GM19438 (cell line): ENCODE measurements at regions not wholly inside any gene's neighbourhood (a gene's known extent, or its start where the extent isn't known, plus 50 kb on each side); places are given as distances from the start of the nearest gene placed in this dataset.

Source experiments
- ATAC-seq: cut with Tn5 transposase; IDR thresholded peaks from one replicate; pipeline ENCODE4 v1.9.1; 2021; ENCODE audit warnings: low read depth; ENCODE audit not compliant: unreplicated experiment

DNA sequence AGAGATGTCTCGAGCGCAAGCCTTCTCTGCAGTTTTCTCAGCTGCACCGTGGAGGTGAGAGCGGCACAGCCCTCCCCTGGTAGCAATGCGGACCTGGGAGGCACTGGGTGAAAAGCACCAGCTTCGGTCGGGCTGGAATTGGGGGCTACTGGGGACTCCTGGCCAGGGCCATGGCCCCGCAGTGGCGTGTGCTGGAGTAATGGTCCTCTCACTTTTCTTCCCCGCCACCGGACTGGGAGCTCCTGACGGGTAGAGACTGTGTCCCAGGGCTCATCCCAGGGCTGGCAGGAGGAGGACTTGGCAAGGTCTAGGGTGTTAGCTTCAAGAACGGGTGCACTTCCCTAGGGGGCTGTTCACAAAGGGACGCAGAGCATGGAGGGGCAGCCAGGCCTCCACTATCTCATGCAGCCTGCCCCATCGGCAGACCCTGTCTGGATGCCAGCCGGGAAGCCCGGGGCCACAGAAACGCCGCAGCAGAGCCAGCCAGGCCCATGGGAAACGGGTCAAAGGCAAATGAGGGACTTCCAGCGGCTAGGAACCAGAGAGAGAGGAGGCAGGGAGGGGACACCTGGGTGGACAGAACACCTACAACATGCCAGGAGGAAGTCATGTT is 92.6 kb upstream of the MVB12B start:
- ATAC-seq = no peak

GRCh38 chr9:126234681-126235335 is 91.8 kb upstream of the MVB12B start:
- no peak for ATAC-seq

GRCh38 chr9:126235336-126236243 is 91.0 kb upstream of the MVB12B start:
- no peak for ATAC-seq

- ATAC-seq = no peak
Observed at GRCh38 chr9:126236273-126236672, 90.4 kb upstream of the MVB12B start.

- no peak for ATAC-seq
Observed at GRCh38 chr9:126238415-126238814, 88.2 kb upstream of the MVB12B start.

DNA sequence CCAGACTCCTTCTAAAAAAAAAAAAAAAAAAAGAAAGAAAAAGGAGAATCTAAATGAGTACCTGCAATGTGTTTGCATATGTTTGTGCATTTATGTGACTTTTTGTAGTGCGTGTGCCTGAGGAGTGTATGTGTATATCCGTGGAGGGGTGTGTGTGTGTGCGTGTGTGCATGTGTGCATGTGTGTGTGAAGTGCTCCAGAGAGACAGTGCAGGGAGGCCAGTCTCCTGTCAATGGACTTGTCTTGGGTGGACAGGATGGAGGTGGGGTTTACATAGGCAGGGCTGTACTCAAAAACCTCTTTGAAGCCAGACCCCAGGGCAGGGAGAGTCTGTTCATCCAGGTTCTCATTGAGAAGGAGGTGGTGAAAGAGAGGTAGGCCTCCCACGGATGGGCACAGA is 87.1 kb upstream of the MVB12B start:
- no peak for ATAC-seq

DNA sequence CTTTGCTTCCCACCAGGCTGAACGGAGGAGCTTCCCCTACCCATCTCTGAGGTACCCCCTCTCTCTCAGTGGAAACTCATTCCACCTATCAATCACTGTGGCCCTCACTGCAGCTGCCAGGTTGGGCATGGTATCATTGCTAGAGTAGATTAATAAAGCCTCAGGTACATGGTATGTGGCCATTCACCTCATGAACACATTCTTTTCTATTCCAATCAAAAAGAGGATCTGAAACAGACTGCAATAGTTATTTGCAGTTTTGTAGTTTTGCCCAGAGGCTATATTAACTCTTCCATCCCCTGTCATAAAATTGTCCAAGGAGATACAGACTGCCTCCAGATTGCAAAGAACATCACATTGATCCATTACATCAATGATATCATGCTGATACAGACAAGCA is 85.8 kb upstream of the MVB12B start:
- no peak for ATAC-seq

DNA sequence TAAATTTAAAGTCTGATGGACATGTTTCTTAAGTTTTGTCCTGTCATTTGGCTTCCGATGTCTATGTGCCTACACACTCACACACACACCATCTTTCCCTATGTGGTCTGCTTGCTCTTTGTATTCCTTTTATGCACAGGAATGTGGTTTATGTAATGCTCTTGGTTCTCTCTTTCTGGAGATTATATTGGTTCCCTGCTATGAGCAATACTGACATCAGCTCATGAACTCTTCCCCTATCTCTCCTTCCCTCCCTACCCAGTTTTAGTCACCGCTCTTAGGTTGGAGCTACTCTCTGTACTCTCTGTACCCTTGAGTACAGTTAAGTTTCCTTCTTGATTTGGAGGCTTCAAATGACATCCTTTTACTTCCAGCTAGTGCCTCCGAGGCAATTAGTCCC is 77.9 kb upstream of the MVB12B start:
- ATAC-seq = no peak

DNA sequence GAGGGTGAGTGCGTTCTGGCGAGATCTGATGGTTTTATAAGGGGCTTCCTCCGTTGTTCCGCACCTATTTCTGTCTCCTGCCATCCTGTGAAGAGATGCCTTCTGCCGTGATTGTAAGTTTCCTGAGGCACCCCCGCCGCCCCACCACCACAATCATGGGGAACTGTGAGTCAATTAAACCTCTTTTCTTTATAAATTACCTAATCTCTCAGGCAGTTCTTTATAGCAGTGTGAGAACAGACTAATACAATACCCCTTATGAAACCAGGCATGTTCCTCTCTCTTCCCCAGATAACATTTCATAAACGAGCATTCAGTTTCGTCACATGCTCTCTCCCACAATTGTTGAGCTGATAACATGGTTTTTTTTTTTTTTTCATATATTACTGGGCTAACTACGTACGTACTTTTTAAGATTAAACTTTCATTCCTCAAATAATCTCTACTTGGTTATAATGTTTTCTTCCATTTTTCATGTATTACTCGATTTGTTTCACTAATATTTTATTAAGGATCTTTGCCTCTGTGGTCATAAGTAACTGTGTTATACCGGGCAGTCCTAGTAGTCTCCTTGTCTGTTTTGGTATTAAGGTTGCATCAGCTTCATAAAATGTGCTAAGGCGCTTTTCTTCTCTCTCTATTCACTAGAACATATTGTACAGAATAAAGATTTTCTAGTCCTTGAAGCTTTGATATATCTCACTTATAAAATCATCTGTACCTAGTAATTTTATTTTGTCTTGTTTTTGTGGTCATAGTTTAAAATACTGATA is 64.9 kb upstream of the MVB12B start:
- ATAC-seq = no peak

DNA sequence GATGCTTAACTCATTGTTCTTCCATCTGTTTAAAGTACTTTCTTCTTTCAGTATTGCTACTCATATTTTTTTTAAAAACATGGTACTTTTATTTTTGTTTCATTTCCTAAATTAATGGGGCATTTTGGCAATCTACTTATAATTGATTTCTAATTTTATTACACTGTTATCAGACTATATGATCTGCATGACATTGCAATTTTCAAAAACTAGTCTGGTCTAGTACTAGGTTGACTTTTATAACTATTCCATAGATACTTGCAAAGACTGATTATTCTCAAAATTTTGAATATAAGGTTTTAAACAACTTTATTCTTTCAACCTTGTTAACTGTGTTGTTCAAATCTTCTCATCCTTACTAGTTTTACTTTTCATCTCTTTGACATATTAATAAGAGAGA is 63.9 kb upstream of the MVB12B start:
- ATAC-seq = no peak

DNA sequence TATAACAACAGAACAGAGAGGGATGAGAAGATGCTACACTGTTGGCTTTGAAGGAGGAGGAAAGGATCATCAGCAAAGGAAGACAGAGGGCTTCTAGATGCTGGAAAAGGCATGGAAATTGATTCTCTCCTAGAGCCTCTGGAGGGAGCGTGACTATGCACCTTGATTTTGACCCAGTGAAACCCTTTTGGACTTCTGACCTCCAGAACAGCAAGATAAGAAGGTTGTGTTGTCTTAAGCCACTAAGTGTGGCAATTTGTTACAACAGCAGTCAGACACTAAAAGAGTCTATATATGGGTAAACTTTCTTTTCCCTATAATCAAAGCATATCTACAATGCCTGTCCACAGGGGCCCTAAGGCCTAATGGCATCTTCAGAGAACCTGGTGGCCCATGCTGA is 56.1 kb upstream of the MVB12B start:
- ATAC-seq = no peak

DNA sequence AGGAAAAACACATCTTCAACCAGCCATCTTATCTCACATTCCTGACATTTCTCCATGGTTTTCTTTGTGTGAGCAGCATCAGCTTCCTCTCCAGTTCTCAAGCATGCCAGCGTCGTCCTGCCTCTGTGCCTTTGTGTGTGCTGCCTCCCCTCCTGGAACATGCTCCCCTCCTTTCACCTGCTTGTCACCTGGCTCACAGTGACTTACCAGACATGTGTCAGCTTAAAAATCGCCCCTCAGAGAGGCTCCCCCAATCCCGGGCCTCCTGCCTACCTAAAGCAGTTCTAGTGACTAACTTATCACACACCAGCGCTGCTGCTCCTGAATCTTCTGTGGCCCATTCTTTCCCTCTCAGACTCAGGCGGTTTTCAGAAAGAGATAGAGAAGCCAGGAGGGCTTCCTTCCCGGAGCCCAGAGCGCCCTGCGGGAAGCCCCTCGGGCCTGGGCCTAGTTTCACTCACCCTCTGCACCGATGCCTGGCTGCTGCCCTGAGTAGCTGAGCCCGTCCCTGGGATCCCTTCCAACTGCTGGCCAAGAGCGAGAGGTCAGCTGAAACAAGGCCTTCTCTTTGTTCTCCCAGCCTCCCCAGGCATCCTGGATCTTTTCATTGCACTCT is 51.1 kb upstream of the MVB12B start:
- no peak for ATAC-seq

- ATAC-seq = no peak
Observed at GRCh38 chr9:126276056-126276728, 50.4 kb upstream of the MVB12B start.
